GM23338 (cell line): ENCODE measurements at regions not wholly inside any gene's neighbourhood (a gene's known extent, or its start where the extent isn't known, plus 50 kb on each side); places are given as distances from the start of the nearest gene placed in this dataset.

Source experiments
- ATAC-seq: fragments of 200-7000 bp; cut with Tn5 transposase; 3 replicates; pipeline ENCODE4 v1.9.1; 2020
- DNase-seq: peaks from one replicate; pipeline ENCODE4 v3.0.0-alpha.2; 2015; ENCODE audit warnings: low spot score
- H2AFZ ChIP-seq: fragments of 200-600 bp; sonication (generic); 2 replicates; pipeline ENCODE4 v1.8.0; 2016; ENCODE audit warnings: antibody characterized with exemption, mild to moderate bottlenecking, moderate library complexity
- H3F3A ChIP-seq: fragments of 200-600 bp; sonication (generic); replicated peaks from 2 replicates; pipeline ENCODE4 v1.8.0; 2017; ENCODE audit warnings: antibody characterized with exemption, mixed run types, low read depth
- H3K27ac ChIP-seq: fragments of 200-600 bp; sonication (generic); 2 replicates; pipeline ENCODE4 v1.6.1; 2016; ENCODE audit warnings: low read depth
- H3K27me3 ChIP-seq: fragments of 200-600 bp; sonication (generic); 2 replicates; pipeline ENCODE4 v1.8.0; 2016; ENCODE audit warnings: mild to moderate bottlenecking, mixed run types, moderate library complexity; ENCODE audit not compliant: insufficient read depth
- H3K36me3 ChIP-seq: fragments of 200-600 bp; sonication (generic); 2 replicates; pipeline ENCODE4 v1.8.0; 2016; ENCODE audit warnings: mild to moderate bottlenecking; ENCODE audit not compliant: insufficient read depth
- H3K4me1 ChIP-seq: fragments of 200-600 bp; sonication (generic); 2 replicates; pipeline ENCODE4 v1.8.0; 2016; ENCODE audit warnings: mild to moderate bottlenecking, moderate library complexity; ENCODE audit not compliant: insufficient read depth
- H3K4me2 ChIP-seq: fragments of 200-600 bp; sonication (generic); 2 replicates; pipeline ENCODE4 v1.7.1; 2017; ENCODE audit warnings: mixed run types
- H3K4me3 ChIP-seq: fragments of 200-600 bp; sonication (generic); 2 replicates; pipeline ENCODE4 v1.6.1; 2016; ENCODE audit warnings: mixed run types
- H3K79me2 ChIP-seq: fragments of 200-600 bp; sonication (generic); replicated peaks from 2 replicates; pipeline ENCODE4 v1.8.0; 2017; ENCODE audit warnings: mild to moderate bottlenecking; ENCODE audit not compliant: insufficient read depth
- H3K9me2 ChIP-seq: fragments of 200-600 bp; sonication (generic); 2 replicates; pipeline ENCODE4 v1.8.0; 2017; ENCODE audit not compliant: insufficient read depth
- H4K20me1 ChIP-seq: fragments of 200-600 bp; sonication (generic); replicated peaks from 2 replicates; pipeline ENCODE4 v1.8.0; 2017; ENCODE audit warnings: mild to moderate bottlenecking; ENCODE audit not compliant: insufficient read depth
- H3K27ac Mint-ChIP-seq: 2 replicates; pipeline ENCODE4 v1.8.0; 2020; ENCODE audit warnings: inconsistent platforms, mild to moderate bottlenecking, moderate library complexity, mixed read lengths
- H3K27me3 Mint-ChIP-seq: 3 replicates; pipeline ENCODE4 v1.8.0; 2022; ENCODE audit warnings: low read depth, mild to moderate bottlenecking, moderate library complexity, mixed read lengths, inconsistent platforms; ENCODE audit not compliant: insufficient read depth, poor library complexity
- H3K36me3 Mint-ChIP-seq: 3 replicates; pipeline ENCODE4 v1.8.0; 2021; ENCODE audit warnings: low read depth, mild to moderate bottlenecking, inconsistent platforms, moderate library complexity, mixed read lengths
- H3K4me1 Mint-ChIP-seq: 3 replicates; pipeline ENCODE4 v1.8.0; 2020; ENCODE audit warnings: mild to moderate bottlenecking, inconsistent platforms, mixed read lengths
- H3K4me3 Mint-ChIP-seq: 3 replicates; pipeline ENCODE4 v1.8.0; 2021; ENCODE audit warnings: moderate library complexity, mild to moderate bottlenecking, inconsistent platforms, mixed read lengths
- H3K9me3 Mint-ChIP-seq: 3 replicates; pipeline ENCODE4 v1.8.0; 2020; ENCODE audit warnings: moderate library complexity, mild to moderate bottlenecking, inconsistent platforms, mixed read lengths
- CREB1 ChIP-seq: fragments of 250-450 bp; sonication (Bioruptor Pico); IDR thresholded peaks from 2 replicates; pipeline ENCODE4 v1.5.0; 2020; ENCODE audit warnings: low read depth, mild to moderate bottlenecking, moderate library complexity
- EZH2 ChIP-seq: fragments of 200-600 bp; sonication (generic); IDR thresholded peaks from one replicate; pipeline ENCODE4 v1.8.0; 2017; ENCODE audit warnings: antibody characterized with exemption, mild to moderate bottlenecking, low read depth; ENCODE audit not compliant: unreplicated experiment
- EZH2phosphoT487 ChIP-seq: fragments of 200-600 bp; sonication (generic); IDR thresholded peaks from one replicate; pipeline ENCODE4 v1.8.1; 2018; ENCODE audit warnings: antibody characterized with exemption; ENCODE audit not compliant: unreplicated experiment
- JUNB ChIP-seq: IDR thresholded peaks from one replicate; pipeline ENCODE4 v1.6.1; 2016; ENCODE audit warnings: antibody characterized with exemption; ENCODE audit not compliant: unreplicated experiment
- NANOG ChIP-seq: IDR thresholded peaks from 2 replicates; pipeline ENCODE4 v1.6.1; 2016; ENCODE audit warnings: antibody characterized with exemption, borderline replicate concordance
- POLR2AphosphoS5 ChIP-seq: IDR thresholded peaks from 2 replicates; pipeline ENCODE4 v1.6.1; 2016; ENCODE audit warnings: antibody characterized with exemption, low read depth
- STAT1 ChIP-seq: IDR thresholded peaks from one replicate; pipeline ENCODE4 v1.6.1; 2016; ENCODE audit warnings: antibody characterized with exemption; ENCODE audit not compliant: unreplicated experiment
- ZNF114 ChIP-seq: fragments of 250-450 bp; sonication (Bioruptor Pico); IDR thresholded peaks from 2 replicates; pipeline ENCODE4 v1.5.0; 2020; ENCODE audit warnings: mild to moderate bottlenecking, moderate library complexity
- ZNF331 ChIP-seq: fragments of 250-450 bp; sonication (Bioruptor Pico); IDR thresholded peaks from 2 replicates; pipeline ENCODE4 v1.5.0; 2020; ENCODE audit warnings: low read depth, mild to moderate bottlenecking, moderate library complexity
- TF ChIP-seq, protein P1 (sequence below): IDR thresholded peaks from 2 replicates; pipeline ENCODE4 v1.6.1; 2016; ENCODE audit warnings: antibody characterized with exemption
- TF ChIP-seq, protein P2 (sequence below): fragments of 250-450 bp; sonication (Bioruptor Pico); IDR thresholded peaks from 2 replicates; pipeline ENCODE4 v1.5.0; 2020; ENCODE audit warnings: mild to moderate bottlenecking, moderate library complexity
- TF ChIP-seq, protein P3 (sequence below), 2 experiments: fragments of 200-600 bp in 1 of 2; sonication (generic) in 1 of 2; conservative IDR thresholded peaks; 2 replicates each; pipeline versions ENCODE4 v1.5.1 to v1.6.1; 2016 to 2017; ENCODE audit warnings: antibody characterized with exemption in 2 of 2, low read depth in 2 of 2, mild to moderate bottlenecking in 2 of 2, moderate library complexity in 1 of 2

DNA sequence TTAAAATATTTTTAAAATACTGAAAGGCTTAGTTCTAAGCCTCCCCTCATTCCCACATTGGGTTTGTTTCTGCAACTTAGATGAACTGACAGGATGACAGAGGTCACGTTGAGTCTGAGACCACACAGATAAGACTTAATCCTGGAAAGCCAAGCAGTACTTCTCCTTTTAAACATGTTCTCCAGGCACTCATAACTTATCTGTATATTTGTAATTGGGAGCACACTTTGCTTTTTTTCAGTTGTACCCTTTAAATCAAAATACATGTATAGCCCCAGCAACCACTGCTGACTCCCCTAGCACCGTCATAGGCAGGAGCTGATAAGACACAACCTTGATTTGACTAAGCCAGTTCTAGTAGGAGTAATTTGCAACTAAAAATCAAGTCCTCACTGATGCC lies 394.8 kb downstream of the PID1 start (continued):
- TF ChIP-seq EZH2, result no peak
- no peak for TF ChIP-seq STAT1
- TF ChIP-seq, protein P1, sequence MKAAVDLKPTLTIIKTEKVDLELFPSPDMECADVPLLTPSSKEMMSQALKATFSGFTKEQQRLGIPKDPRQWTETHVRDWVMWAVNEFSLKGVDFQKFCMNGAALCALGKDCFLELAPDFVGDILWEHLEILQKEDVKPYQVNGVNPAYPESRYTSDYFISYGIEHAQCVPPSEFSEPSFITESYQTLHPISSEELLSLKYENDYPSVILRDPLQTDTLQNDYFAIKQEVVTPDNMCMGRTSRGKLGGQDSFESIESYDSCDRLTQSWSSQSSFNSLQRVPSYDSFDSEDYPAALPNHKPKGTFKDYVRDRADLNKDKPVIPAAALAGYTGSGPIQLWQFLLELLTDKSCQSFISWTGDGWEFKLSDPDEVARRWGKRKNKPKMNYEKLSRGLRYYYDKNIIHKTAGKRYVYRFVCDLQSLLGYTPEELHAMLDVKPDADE, result no peak
- no peak for TF ChIP-seq NANOG
- no peak for TF ChIP-seq CREB1 (CRISPR knock-in tag)

DNA sequence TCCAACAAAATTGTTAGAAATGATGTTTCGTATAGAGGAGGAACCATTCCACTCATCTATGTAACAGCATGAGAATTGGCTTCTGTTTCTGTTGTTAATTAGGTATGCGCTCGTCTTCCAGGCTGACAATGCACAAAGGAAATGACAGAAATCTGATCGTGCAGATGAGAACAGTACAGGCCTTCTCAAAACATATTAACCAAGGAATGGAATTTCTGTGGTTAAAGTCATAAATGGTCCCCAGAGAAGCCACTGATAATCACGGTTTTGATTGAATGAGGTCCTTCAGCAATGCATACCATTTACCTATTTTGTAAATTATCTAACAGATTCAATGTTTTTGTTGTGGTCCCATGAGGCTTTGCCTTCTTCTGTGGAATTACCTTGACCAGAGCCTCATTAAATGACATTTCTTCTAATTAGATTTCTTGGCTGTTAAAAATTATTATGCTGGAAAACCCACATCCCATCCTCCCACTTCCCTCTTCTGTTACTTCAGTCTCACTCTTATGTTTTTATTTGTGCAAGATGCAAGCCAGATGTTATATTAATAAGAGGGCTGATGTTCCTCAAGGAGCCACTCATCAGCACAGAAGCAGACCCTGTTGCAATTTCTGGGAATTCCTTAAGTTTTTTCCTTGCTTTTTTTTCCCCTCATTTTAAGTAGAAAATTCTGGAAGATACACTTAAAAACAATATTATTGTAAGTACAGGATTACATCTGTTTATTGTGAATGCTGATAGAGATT lies 395.8 kb downstream of the PID1 start:
- Mint-ChIP-seq H3K9me3 (no peaks in the 10 kb centered on the region; the same call in none of the 3 replicates), H3K4me3 (no peak overlapping the region), H3K36me3 (no peaks in the 10 kb centered on the region), H3K27ac (no peak overlapping the region), H3K4me1 (no peaks in the 10 kb centered on the region), H3K27me3 (peaks cover 6% of the 10 kb centered on the region)
- no peaks in the 10 kb centered on the region for H3K27me3 ChIP-seq
- no peak overlapping the region for H3K4me2 ChIP-seq
- H3K4me3 ChIP-seq, result no peak overlapping the region
- ATAC-seq (no peak), DNase-seq (no peak)
- H3K79me2 ChIP-seq, result no peaks in the 10 kb centered on the region
- no peak overlapping the region for H2AFZ ChIP-seq
- no peaks in the 10 kb centered on the region for H4K20me1 ChIP-seq
- H3K4me1 ChIP-seq, result no peaks in the 10 kb centered on the region
- H3F3A ChIP-seq, result no peaks in the 10 kb centered on the region
- H3K36me3 ChIP-seq, result no peaks in the 10 kb centered on the region
- no peak overlapping the region for H3K27ac ChIP-seq
- H3K9me2 ChIP-seq, result peaks cover 5% of the 10 kb centered on the region; the same call in 1 of the 2 replicates
- TF ChIP-seq EZH2 (no peak), STAT1 (no peak), EZH2phosphoT487 (no peak), NANOG (no peak), JUNB (no peak), ZNF114 (no peak), CREB1 (CRISPR knock-in tag) (no peak), POLR2AphosphoS5 (no peak), ZNF331 (CRISPR knock-in tag) (no peak)
- TF ChIP-seq, protein P2, sequence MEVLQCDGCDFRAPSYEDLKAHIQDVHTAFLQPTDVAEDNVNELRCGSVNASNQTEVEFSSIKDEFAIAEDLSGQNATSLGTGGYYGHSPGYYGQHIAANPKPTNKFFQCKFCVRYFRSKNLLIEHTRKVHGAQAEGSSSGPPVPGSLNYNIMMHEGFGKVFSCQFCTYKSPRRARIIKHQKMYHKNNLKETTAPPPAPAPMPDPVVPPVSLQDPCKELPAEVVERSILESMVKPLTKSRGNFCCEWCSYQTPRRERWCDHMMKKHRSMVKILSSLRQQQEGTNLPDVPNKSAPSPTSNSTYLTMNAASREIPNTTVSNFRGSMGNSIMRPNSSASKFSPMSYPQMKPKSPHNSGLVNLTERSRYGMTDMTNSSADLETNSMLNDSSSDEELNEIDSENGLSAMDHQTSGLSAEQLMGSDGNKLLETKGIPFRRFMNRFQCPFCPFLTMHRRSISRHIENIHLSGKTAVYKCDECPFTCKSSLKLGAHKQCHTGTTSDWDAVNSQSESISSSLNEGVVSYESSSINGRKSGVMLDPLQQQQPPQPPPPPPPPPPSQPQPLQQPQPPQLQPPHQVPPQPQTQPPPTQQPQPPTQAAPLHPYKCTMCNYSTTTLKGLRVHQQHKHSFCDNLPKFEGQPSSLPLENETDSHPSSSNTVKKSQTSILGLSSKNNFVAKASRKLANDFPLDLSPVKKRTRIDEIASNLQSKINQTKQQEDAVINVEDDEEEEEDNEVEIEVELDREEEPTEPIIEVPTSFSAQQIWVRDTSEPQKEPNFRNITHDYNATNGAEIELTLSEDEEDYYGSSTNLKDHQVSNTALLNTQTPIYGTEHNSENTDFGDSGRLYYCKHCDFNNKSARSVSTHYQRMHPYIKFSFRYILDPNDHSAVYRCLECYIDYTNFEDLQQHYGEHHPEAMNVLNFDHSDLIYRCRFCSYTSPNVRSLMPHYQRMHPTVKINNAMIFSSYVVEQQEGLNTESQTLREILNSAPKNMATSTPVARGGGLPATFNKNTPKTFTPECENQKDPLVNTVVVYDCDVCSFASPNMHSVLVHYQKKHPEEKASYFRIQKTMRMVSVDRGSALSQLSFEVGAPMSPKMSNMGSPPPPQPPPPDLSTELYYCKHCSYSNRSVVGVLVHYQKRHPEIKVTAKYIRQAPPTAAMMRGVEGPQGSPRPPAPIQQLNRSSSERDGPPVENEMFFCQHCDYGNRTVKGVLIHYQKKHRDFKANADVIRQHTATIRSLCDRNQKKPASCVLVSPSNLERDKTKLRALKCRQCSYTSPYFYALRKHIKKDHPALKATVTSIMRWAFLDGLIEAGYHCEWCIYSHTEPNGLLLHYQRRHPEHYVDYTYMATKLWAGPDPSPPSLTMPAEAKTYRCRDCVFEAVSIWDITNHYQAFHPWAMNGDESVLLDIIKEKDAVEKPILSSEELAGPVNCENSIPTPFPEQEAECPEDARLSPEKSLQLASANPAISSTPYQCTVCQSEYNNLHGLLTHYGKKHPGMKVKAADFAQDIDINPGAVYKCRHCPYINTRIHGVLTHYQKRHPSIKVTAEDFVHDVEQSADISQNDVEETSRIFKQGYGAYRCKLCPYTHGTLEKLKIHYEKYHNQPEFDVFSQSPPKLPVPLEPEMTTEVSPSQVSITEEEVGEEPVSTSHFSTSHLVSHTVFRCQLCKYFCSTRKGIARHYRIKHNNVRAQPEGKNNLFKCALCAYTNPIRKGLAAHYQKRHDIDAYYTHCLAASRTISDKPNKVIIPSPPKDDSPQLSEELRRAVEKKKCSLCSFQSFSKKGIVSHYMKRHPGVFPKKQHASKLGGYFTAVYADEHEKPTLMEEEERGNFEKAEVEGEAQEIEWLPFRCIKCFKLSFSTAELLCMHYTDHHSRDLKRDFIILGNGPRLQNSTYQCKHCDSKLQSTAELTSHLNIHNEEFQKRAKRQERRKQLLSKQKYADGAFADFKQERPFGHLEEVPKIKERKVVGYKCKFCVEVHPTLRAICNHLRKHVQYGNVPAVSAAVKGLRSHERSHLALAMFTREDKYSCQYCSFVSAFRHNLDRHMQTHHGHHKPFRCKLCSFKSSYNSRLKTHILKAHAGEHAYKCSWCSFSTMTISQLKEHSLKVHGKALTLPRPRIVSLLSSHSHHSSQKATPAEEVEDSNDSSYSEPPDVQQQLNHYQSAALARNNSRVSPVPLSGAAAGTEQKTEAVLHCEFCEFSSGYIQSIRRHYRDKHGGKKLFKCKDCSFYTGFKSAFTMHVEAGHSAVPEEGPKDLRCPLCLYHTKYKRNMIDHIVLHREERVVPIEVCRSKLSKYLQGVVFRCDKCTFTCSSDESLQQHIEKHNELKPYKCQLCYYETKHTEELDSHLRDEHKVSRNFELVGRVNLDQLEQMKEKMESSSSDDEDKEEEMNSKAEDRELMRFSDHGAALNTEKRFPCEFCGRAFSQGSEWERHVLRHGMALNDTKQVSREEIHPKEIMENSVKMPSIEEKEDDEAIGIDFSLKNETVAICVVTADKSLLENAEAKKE (CRISPR knock-in tag), result no peak
- TF ChIP-seq, protein P1, result no peak
- TF ChIP-seq, protein P3, sequence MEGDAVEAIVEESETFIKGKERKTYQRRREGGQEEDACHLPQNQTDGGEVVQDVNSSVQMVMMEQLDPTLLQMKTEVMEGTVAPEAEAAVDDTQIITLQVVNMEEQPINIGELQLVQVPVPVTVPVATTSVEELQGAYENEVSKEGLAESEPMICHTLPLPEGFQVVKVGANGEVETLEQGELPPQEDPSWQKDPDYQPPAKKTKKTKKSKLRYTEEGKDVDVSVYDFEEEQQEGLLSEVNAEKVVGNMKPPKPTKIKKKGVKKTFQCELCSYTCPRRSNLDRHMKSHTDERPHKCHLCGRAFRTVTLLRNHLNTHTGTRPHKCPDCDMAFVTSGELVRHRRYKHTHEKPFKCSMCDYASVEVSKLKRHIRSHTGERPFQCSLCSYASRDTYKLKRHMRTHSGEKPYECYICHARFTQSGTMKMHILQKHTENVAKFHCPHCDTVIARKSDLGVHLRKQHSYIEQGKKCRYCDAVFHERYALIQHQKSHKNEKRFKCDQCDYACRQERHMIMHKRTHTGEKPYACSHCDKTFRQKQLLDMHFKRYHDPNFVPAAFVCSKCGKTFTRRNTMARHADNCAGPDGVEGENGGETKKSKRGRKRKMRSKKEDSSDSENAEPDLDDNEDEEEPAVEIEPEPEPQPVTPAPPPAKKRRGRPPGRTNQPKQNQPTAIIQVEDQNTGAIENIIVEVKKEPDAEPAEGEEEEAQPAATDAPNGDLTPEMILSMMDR (conservative IDR thresholded peaks at IDR 0.05; ENCODE audit: low read depth in 2 of 2), result no peak
